Hepatocyte (in vitro differentiated cells): ENCODE measurements at regions not wholly inside any gene's neighbourhood (a gene's known extent, or its start where the extent isn't known, plus 50 kb on each side); places are given as distances from the start of the nearest gene placed in this dataset.

Source experiments
- EZH2phosphoT487 ChIP-seq: fragments of 200-600 bp; sonication (generic); IDR thresholded peaks from one replicate; pipeline ENCODE4 v1.6.1; 2018; ENCODE audit warnings: antibody characterized with exemption, mild to moderate bottlenecking, low read depth, moderate library complexity; ENCODE audit not compliant: unreplicated experiment, severe bottlenecking
- TF ChIP-seq, protein P1 (sequence below): fragments of 200-600 bp; sonication (generic); IDR thresholded peaks from 2 replicates; pipeline ENCODE4 v1.5.1; 2016; ENCODE audit warnings: antibody characterized with exemption, mild to moderate bottlenecking; ENCODE audit not compliant: poor library complexity

DNA sequence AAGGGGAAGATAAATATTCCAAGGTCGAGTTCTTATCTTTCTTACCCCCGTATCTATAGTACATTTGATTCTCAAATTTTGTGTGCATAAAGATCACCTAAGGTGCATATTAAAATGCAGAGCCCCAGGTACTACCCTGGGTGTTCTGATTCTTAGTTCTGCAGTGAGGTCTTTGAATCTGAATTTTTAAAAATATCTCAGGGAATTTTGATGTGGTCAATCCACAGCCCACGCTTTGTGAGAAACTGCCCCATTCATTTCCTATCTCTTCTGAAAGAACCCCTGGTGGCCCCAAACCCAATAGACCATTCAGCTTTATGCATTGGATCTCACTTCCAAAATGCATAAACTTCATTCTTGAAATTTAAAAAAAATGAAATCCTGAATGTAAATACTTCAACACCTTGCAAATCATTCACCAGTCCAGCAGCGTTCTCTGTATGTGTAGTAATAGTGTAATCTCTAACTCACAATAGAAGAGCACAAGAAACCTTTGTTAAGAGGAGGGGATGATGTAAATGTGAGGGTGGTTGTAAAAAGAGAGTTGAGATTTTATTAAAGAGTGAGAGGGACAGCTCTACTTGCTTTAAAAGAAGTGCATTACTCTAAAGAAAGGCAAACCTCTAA, 108.8 kb upstream of the ZP4 start:
- TF ChIP-seq EZH2phosphoT487, result no peak
- TF ChIP-seq, protein P1, sequence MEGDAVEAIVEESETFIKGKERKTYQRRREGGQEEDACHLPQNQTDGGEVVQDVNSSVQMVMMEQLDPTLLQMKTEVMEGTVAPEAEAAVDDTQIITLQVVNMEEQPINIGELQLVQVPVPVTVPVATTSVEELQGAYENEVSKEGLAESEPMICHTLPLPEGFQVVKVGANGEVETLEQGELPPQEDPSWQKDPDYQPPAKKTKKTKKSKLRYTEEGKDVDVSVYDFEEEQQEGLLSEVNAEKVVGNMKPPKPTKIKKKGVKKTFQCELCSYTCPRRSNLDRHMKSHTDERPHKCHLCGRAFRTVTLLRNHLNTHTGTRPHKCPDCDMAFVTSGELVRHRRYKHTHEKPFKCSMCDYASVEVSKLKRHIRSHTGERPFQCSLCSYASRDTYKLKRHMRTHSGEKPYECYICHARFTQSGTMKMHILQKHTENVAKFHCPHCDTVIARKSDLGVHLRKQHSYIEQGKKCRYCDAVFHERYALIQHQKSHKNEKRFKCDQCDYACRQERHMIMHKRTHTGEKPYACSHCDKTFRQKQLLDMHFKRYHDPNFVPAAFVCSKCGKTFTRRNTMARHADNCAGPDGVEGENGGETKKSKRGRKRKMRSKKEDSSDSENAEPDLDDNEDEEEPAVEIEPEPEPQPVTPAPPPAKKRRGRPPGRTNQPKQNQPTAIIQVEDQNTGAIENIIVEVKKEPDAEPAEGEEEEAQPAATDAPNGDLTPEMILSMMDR, result no peak
